OCI-LY1 (cell line): ENCODE measurements at regions not wholly inside any gene's neighbourhood (a gene's known extent, or its start where the extent isn't known, plus 50 kb on each side); places are given as distances from the start of the nearest gene placed in this dataset.

Source experiments
- EZH2 ChIP-seq: fragments of 200-600 bp; sonication (generic), shearing (Covaris generic); IDR thresholded peaks from 2 replicates; pipeline ENCODE4 v1.8.0; 2017; ENCODE audit warnings: borderline replicate concordance, mixed run types, mild to moderate bottlenecking, antibody characterized with exemption, low read length, moderate library complexity, mixed read lengths
- TF ChIP-seq, protein P1 (sequence below): fragments of 200-600 bp; sonication (generic), shearing (Covaris generic); IDR thresholded peaks from 2 replicates; pipeline ENCODE4 v1.5.1; 2017; ENCODE audit warnings: mild to moderate bottlenecking, antibody characterized with exemption, low read length, moderate library complexity, mixed read lengths

DNA sequence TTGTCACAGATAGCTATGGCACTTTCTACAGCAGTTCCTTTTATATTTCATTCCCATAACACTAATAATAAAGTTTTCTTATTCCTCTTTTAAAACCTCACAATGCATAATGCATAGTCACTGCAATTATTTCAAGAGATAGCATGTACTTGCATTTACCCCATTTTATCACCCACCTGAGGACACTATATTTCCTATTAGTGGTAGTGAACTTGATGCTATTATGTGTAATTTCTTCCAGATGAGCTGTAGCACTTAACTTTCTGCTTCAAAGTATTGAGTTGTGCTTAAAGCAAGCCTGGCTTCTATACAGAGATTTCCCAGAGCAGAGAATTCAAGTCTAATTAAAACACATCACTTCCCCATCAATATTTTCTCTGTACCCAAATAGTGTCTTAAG lies 461.1 kb downstream of the HTR7 start:
- TF ChIP-seq EZH2, result no peak
- TF ChIP-seq, protein P1, sequence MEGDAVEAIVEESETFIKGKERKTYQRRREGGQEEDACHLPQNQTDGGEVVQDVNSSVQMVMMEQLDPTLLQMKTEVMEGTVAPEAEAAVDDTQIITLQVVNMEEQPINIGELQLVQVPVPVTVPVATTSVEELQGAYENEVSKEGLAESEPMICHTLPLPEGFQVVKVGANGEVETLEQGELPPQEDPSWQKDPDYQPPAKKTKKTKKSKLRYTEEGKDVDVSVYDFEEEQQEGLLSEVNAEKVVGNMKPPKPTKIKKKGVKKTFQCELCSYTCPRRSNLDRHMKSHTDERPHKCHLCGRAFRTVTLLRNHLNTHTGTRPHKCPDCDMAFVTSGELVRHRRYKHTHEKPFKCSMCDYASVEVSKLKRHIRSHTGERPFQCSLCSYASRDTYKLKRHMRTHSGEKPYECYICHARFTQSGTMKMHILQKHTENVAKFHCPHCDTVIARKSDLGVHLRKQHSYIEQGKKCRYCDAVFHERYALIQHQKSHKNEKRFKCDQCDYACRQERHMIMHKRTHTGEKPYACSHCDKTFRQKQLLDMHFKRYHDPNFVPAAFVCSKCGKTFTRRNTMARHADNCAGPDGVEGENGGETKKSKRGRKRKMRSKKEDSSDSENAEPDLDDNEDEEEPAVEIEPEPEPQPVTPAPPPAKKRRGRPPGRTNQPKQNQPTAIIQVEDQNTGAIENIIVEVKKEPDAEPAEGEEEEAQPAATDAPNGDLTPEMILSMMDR, result no peak
